Activated CD4-positive, alpha-beta T cell treated with anti-CD3 and anti-CD28 coated beads, Interleukin-2, amount 50 U/mL, for 4 hours (primary cell): ENCODE measurements at regions not wholly inside any gene's neighbourhood (a gene's known extent, or its start where the extent isn't known, plus 50 kb on each side); places are given as distances from the start of the nearest gene placed in this dataset.
"Not testable (repeated sequence)": the region's sequence is repeated elsewhere in the genome, so short reads cannot be mapped to it uniquely, and the experiment has no call there.

Source experiments
- DNase-seq, 2 experiments: peaks; one replicate each; pipeline ENCODE4 v3.0.0-alpha.2; 2020

- DNase-seq, result no peak
Measured at GRCh38 chr1:88327391-88328267, 356.4 kb upstream of the PKN2 start.

GRCh38 chr1:88330201-88330600 is 353.9 kb upstream of the PKN2 start:
- no peak for DNase-seq

GRCh38 chr1:88333086-88333695 is 350.9 kb upstream of the PKN2 start:
- DNase-seq, result no peak

- no peak for DNase-seq
Measured at GRCh38 chr1:88341447-88341846, 342.6 kb upstream of the PKN2 start.

- not testable (repeated sequence) for DNase-seq
Measured at GRCh38 chr1:88342081-88342480, 342.0 kb upstream of the PKN2 start.

GRCh38 chr1:88350648-88351047 is 333.4 kb upstream of the PKN2 start:
- no peak for DNase-seq

- DNase-seq, result no peak
Measured at GRCh38 chr1:88351960-88352359, 332.1 kb upstream of the PKN2 start.

- DNase-seq, result no peak
Measured at GRCh38 chr1:88354256-88354655, 329.8 kb upstream of the PKN2 start.

- DNase-seq, result no peak
Measured at GRCh38 chr1:88357729-88358128, 326.3 kb upstream of the PKN2 start.

- no peak for DNase-seq
Measured at GRCh38 chr1:88371436-88372023, 312.5 kb upstream of the PKN2 start.

- DNase-seq, result no peak
Measured at GRCh38 chr1:88375977-88376376, 308.1 kb upstream of the PKN2 start.

- no peak for DNase-seq
Measured at GRCh38 chr1:88376421-88376820, 307.7 kb upstream of the PKN2 start.

GRCh38 chr1:88378560-88378959 is 305.5 kb upstream of the PKN2 start:
- DNase-seq, result no peak

- DNase-seq, result no peak
Measured at GRCh38 chr1:88394958-88395357, 289.1 kb upstream of the PKN2 start.

- no peak for DNase-seq
Measured at GRCh38 chr1:88398338-88398737, 285.7 kb upstream of the PKN2 start.

- no peak for DNase-seq
Measured at GRCh38 chr1:88399690-88400089, 284.4 kb upstream of the PKN2 start.

GRCh38 chr1:88401313-88401712 is 282.8 kb upstream of the PKN2 start:
- no peak for DNase-seq

GRCh38 chr1:88404582-88404981 is 279.5 kb upstream of the PKN2 start:
- no peak for DNase-seq

GRCh38 chr1:88407248-88407647 is 276.8 kb upstream of the PKN2 start:
- no peak for DNase-seq

GRCh38 chr1:88421997-88422396 is 262.1 kb upstream of the PKN2 start:
- DNase-seq, result no peak

GRCh38 chr1:88433556-88433955 is 250.5 kb upstream of the PKN2 start:
- no peak for DNase-seq

GRCh38 chr1:88434836-88435235 is 249.2 kb upstream of the PKN2 start:
- no peak for DNase-seq

- DNase-seq, result no peak
Measured at GRCh38 chr1:88441022-88441421, 243.1 kb upstream of the PKN2 start.

GRCh38 chr1:88451856-88452255 is 232.2 kb upstream of the PKN2 start:
- no peak for DNase-seq
